Uterus (tissue), 2 donors: ENCODE measurements at regions not wholly inside any gene's neighbourhood (a gene's known extent, or its start where the extent isn't known, plus 50 kb on each side); places are given as distances from the start of the nearest gene placed in this dataset.

Experiments used
- CTCF ChIP-seq, 4 experiments: fragments of 200-600 bp in 2 of 4; fragments of 450-650 bp in 2 of 4; sonication (generic) in 2 of 4; IDR thresholded peaks; one replicate each; pipeline ENCODE4 v1.5.1; 2016 to 2019; ENCODE audit warnings: antibody characterized with exemption in 4 of 4, mild to moderate bottlenecking in 2 of 4, moderate library complexity in 1 of 4
- POLR2A ChIP-seq, 2 donors: fragments of 450-650 bp; IDR thresholded peaks; one replicate each; pipeline ENCODE4 v1.6.1; 2016; ENCODE audit warnings: antibody characterized with exemption in 2 of 2, mild to moderate bottlenecking in 1 of 2, moderate library complexity in 1 of 2

GRCh38 chr14:81776531-81776930 is 242.9 kb upstream of the SEL1L start:
- no peak for TF ChIP-seq POLR2A (IDR thresholded peaks at IDR 0.05)
- TF ChIP-seq CTCF (IDR thresholded peaks at IDR 0.05), result no peak
